Smooth muscle cell of the brain vasculature (primary cell): ENCODE measurements at regions not wholly inside any gene's neighbourhood (a gene's known extent, or its start where the extent isn't known, plus 50 kb on each side); places are given as distances from the start of the nearest gene placed in this dataset.

Source experiments
- DNase-seq: peaks from one replicate; pipeline ENCODE4 v3.0.0-alpha.2; 2012; ENCODE audit warnings: low read depth, low spot score

- DNase-seq, result no peak
Observed at GRCh38 chr17:79223471-79223870, 148.8 kb downstream of the ENGASE start.

- no peak for DNase-seq
Observed at GRCh38 chr17:79221597-79221996, 147.0 kb downstream of the ENGASE start.

DNA sequence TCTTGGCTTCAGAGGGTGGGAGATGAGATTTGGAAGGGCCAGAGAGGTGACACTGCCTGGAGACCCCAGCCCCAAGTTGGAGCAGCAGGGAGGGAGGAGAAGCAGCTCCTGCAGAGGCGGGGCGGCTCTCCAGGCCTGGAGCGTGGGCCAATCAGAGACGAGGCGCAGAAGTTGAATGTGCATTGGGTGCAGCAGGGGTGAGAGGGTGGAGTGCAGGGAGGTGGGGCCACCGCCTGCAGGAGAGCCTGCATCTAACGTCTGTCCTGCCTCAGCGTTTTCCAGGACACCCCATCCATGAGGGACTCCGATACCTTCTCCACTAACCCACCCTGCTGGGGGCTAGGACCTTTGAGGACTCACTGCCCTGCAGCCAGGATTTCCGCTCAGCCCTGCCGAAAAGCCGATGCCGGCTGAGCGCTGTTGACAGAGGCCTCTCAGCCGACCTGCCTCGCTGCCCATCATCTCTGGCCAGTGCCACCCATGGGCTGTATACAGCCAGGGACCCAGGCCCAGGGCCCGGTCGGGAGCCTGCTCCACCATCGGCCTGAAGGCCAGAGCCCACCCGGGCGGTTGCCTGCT is 146.2 kb downstream of the ENGASE start:
- no peak for DNase-seq

DNA sequence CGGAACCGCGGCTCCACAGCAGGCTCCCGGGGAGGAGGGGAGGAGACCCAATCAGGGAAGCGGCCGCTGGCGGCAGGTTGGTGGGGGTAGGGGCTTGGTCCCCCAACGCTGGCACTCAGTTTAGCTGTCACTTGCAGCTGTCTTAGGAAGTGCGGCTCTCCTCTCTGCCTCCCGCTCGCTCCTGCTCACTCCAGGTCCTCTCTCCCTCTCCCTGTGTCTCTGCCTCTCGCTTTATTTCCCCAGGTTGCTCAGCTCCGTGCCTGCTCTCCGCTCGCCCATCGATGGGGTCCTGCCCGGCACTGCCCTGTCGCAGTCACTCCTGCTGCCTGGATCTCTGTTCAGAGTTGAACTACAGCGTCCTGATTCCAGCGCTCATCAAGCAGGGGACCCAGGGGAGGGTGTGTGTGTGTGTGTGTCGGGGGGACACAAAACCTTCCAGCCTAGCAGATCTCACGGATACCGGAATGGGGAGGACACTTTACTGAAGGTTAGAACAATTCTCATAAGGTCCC is 145.6 kb downstream of the ENGASE start:
- no peak for DNase-seq

DNA sequence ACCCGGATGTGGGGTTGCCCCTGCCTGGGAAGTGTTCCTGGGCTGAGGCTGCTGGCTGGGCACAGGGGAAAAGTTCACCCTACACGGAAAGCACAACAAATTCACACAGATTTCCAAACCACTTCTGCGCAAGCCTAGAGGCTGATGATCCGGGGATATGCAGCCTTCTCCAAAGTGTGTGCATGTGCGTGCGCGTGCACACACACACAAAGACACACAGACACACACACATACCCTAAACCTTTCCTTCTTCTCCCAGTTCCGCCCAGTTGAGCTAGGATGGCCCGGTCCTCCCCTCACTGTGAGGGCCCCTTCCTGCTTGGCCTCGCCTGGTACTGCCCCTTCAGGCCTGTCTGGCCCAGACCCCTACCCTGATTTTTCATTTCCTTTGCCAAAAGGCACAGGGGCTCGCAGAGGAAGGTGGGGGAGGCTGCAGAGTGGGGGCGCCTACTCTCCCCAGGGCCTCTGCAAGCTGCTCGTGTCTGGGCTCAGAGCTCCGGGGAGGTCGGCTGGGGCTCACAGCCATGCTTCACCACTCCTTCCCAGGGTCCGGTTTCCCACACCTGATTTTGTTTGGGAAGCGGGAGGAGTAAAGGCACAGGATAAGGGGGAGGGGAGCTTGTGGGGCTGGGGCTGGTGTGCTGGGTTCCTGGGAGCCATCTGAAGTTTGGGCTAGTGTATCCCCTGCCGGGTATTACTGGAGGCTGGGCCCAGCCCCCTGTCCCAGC is 144.7 kb downstream of the ENGASE start:
- DNase-seq, result no peak

DNA sequence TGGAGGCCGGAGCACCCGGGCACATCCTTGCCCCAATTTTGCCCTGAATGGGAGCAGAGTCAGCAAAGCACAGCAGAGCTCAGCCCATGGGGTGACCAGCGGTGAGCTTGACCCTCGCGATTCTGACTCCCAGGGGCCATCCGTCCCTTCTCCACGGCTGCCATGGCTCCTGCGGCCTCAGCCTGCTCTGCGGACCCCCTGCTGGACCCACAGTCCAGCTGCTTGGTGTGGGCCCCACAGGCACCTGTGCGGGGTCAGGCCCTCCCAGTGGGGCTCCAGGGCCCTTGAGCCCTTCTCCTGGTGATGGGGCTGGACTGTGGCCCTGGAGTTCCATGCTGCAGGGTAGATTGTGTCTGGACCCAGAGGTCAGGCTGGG is 144.2 kb downstream of the ENGASE start:
- DNase-seq, result no peak

DNA sequence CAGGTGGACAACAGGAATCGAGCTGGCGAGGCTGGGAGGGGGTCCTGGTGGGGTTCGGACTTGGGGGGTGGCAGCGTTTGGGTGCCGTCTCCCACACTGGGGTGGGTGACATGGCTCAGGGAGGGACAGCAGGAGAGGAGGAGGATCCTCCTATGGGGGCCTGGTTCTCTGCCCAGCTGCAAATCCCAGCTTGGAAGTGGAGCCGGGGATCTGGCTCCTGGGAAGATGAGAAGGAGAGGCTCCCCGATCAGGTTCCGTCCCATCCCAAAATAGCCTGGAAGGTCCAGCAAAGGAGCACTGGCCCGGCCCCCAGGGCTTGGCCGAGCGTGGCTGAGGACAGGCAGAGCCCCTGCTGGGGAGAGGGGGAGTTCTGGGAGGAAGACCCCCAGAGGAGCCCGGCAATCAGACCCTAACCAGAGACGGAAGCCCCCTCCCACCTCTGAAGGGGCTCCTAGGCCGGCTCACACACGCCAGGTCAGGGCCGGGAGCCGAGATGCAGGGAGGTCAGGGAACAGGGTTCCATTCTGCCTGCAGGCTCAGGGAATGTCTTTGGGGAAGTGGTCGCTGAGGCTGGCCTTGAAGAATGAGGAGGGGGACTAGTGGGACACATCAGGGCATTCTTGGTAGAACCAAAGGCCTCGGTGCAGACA is 143.7 kb downstream of the ENGASE start:
- no peak for DNase-seq

- DNase-seq, result no peak
Observed at GRCh38 chr17:79217473-79218135, 143.0 kb downstream of the ENGASE start.

DNA sequence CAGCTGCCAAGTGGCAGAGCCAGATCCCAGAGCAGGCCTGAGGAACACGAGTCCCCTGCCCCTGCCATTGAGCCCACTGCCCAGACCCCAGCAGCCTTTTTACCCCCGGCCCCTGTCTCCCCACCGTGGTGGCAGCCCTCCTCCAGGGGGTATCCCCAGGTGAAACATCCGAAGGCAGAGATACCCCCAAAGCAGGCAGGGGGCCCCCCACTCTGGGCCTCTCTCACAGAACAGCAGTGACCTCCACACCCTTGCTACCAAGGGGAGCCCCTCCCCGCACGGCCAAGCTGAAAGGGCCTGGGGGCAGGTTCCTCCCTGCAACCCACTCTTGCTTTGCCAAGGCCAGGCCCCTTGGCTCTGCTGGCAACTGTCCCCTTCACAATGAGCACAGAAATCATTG is 142.2 kb downstream of the ENGASE start:
- DNase-seq, result no peak

- DNase-seq, result no peak
Observed at GRCh38 chr17:79216391-79216790, 141.8 kb downstream of the ENGASE start.

DNA sequence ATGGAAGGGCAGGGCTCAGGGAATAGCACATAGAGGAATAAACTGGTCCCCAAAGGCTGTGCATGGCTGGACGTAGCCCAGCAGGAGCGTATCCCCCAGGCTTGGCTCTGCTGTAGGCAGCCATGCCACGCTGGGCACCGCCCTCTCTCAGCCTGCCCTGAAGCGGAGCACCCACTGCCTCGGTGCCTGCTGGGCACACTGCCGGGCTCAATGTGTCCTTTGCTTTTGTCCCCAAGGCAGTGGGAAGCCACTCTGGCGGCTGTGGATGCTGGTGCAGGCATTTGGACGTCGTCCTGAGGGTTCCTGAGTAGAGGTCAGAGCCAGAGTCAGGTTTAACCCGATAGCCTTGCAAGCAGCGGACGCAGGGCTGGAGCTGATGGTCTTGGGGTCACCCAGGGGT is 141.0 kb downstream of the ENGASE start:
- no peak for DNase-seq

GRCh38 chr17:79214940-79215604 is 140.4 kb downstream of the ENGASE start:
- DNase-seq, result no peak

- DNase-seq, result no peak
Observed at GRCh38 chr17:79214459-79214858, 139.8 kb downstream of the ENGASE start.

DNA sequence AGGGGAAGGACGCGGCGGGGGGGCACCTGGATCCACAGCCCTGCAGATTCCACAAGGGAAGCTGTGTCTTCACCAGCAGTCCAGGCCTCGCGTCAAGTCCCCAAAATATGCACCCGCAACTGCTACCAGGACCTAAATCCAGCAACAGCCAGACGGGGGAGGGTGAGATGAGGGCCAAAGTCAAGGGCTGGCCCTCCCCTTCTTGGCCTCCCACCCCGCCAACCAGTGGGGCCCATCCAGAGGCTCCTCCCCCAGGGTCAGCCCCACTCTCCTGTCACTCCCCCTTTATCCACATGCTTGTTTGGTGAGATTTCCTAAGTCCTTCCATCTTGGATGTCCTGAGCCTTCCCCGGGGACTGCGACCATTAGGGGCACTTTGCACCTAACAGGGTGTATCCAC is 138.7 kb downstream of the ENGASE start:
- DNase-seq, result no peak

DNA sequence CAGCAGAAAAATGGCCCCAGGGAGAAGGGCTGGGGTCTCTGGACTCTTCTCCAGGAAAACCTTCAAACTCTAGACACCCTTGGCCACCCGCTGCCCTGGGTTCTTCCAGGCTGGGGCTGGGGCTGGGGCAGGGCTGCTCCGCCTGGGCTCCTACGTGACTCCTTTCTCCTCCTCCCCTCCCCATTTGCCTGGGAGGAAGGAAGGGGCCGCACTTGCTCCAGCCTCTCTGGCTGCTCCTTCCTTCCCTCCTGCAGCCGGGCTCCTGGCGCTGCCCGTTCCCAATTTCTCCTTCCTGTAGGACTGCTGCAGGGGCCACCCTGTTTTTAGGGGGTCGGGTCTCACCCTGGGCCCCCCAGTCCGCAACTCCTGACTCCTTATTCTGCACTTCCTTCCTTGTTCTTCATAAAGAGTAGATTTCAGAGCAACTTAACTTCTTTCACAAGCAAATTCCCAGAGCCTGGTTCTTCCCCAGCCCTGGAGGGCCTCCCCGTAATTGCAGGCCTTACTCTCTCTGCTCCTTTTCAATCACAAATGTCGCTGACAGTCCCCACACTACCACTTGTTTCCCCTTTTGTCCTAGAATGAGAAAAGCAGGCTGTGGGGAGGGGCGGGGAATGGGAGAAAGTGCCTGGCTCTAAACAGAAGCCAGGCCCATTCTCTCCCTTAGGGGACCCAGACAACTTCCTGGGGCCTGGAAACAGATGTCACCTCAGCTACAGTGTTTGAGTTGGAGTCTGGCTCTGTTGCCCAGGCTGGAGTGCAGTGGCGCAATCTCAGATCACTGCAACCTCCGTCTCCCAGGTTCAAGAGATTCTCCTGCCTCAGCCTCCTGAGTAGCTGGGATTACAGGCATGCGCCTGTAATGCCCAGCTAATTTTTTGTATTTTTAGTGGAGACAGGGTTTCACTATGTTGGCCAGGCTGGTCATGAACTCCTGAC is 137.8 kb downstream of the ENGASE start:
- no peak for DNase-seq

GRCh38 chr17:79211061-79211770 is 136.6 kb downstream of the ENGASE start:
- DNase-seq, result no peak

DNA sequence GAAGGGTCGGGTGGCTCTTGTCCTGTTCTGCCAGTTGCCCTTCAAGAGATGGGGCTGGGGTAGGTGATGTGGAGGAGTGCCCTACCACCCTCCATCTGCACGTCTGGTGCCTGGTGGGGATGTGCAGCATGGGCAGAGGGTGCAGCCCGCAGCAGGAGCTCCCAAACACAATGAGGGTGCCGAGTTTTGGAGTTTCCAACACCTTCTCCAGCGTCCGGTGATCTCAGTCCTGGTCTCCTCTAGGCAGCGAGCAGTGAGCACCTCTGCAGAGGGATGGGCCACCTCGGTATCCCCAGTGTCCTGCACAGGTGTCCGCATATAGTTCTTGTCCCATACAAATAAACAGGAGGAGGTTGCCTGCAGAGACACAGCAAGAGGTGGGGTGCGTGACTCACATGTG is 136.0 kb downstream of the ENGASE start:
- no peak for DNase-seq

- no peak for DNase-seq
Observed at GRCh38 chr17:79207960-79208359, 133.3 kb downstream of the ENGASE start.

- DNase-seq, result no peak
Observed at GRCh38 chr17:79205688-79206205, 131.1 kb downstream of the ENGASE start.

DNA sequence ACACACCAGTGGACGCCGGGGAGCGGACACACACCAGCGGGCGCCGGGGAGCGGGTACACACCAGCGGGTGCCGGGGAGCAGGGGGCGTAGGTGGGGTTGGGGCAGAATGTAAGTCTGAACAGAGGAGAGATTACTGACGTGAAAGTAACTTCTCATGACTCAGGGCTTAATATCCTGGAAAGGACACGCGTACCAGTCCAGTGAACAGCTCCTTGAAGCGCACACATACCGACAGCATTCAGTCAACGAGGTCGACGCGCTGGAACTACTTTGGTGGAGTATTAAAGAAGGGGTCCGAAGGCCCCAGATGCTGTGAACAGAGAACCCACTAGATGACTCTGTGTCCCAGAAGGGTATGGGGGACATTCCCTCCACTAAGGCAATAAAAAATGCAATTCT is 129.6 kb downstream of the ENGASE start:
- no peak for DNase-seq
